K562 (cell line): ENCODE measurements at regions not wholly inside any gene's neighbourhood (a gene's known extent, or its start where the extent isn't known, plus 50 kb on each side); places are given as distances from the start of the nearest gene placed in this dataset.

Source experiments
- ATAC-seq: fragments of 200-7000 bp; cut with Tn5 transposase; 3 replicates; pipeline ENCODE4 v1.9.1; 2020; ENCODE audit warnings: moderate library complexity
- BruUV-seq: library from RNA; stranded (reverse); fragments of 400-500 nt; replicated peaks from 2 replicates; lab custom pipeline; 2021; lab: Mats Ljungman, UMichigan
- CTCF ChIA-PET: fragments of 300-600 bp; formaldehyde crosslinking; extraction: SDS; loops from one replicate; lab custom pipeline; 2021; ENCODE audit warnings: low intra/inter-chr PET ratio; lab: Yijun Ruan, JAX
- POLR2A ChIA-PET: fragments of 300-600, 350-650 bp; sonication (Branson Sonifier 250); formaldehyde crosslinking; extraction: SDS; loops from one replicate; lab custom pipeline; 2021; ENCODE audit warnings: antibody characterized with exemption, inconsistent platforms; lab: Yijun Ruan, JAX
- DNase-seq, 4 experiments: peaks; one replicate each; pipeline versions ENCODE4 v3.0.0 to v3.0.0-alpha.2; 2011 to 2018; ENCODE audit warnings: low spot score in 3 of 4, mixed read lengths in 3 of 4; ENCODE audit errors: extremely low read depth in 1 of 4
- FAIRE-seq: peaks from 2 replicates; lab custom pipeline; 2011; peaks lifted over from hg19 to GRCh38; lab: Jason Lieb, UNC
- H2AFZ ChIP-seq: 2 replicates; pipeline ENCODE4 v1.6.0; 2011; ENCODE audit warnings: low read depth, low read length, control low read depth, inconsistent platforms
- H3K27ac ChIP-seq: fragments of 200-600 bp; 3 replicates; pipeline ENCODE4 v1.8.0; 2011; ENCODE audit warnings: low read depth, mild to moderate bottlenecking, control low read depth, inconsistent platforms, low read length, moderate library complexity, mixed read lengths; ENCODE audit errors: extremely low read depth
- H3K27me3 ChIP-seq, 2 experiments: fragments of 300-600 bp in 1 of 2; 2 replicates in 1 of 2; 3 replicates in 1 of 2; pipeline versions ENCODE4 v1.6.0 to v1.8.0; 2011; ENCODE audit warnings: inconsistent platforms in 2 of 2, low read length in 2 of 2, mild to moderate bottlenecking in 1 of 2, mixed read lengths in 1 of 2, moderate library complexity in 1 of 2; ENCODE audit not compliant: control insufficient read depth in 2 of 2, insufficient read depth in 2 of 2
- H3K36me3 ChIP-seq: fragments of 300-600 bp; 3 replicates; pipeline ENCODE4 v1.8.0; 2011; ENCODE audit warnings: mild to moderate bottlenecking, low read length, inconsistent platforms; ENCODE audit not compliant: control insufficient read depth, insufficient read depth
- H3K4me1 ChIP-seq, 2 experiments: fragments of 200-600 bp in 1 of 2; replicated peaks in 1 of 2; 2 replicates in 1 of 2; 3 replicates in 1 of 2; pipeline versions ENCODE4 v1.5.1 to v1.8.0; 2011; ENCODE audit warnings: inconsistent platforms in 2 of 2, low read length in 2 of 2, mild to moderate bottlenecking in 1 of 2, mixed read lengths in 1 of 2, moderate library complexity in 1 of 2; ENCODE audit not compliant: control insufficient read depth in 2 of 2, insufficient read depth in 2 of 2
- H3K4me2 ChIP-seq: 2 replicates; pipeline ENCODE4 v1.6.1; 2011; ENCODE audit warnings: low read length, control low read depth, inconsistent platforms, mixed read lengths; ENCODE audit not compliant: insufficient read depth
- H3K4me3 ChIP-seq: fragments of 200-600 bp; sonication (generic), shearing (Covaris generic); 2 replicates; pipeline ENCODE4 v1.5.1; 2016; ENCODE audit warnings: control low read depth, inconsistent platforms
- H3K79me2 ChIP-seq: fragments of 200-600 bp; 3 replicates; pipeline ENCODE4 v1.8.0; 2011; ENCODE audit warnings: low read length, inconsistent platforms; ENCODE audit not compliant: control insufficient read depth, insufficient read depth
- H3K9ac ChIP-seq, 2 experiments: 2 replicates each; pipeline versions ENCODE4 v1.6.0 to v1.6.1; 2011; ENCODE audit warnings: low read depth in 2 of 2, low read length in 2 of 2, control low read depth in 1 of 2, inconsistent platforms in 1 of 2, mild to moderate bottlenecking in 1 of 2, mixed read lengths in 1 of 2; ENCODE audit not compliant: insufficient read depth in 1 of 2
- H3K9me1 ChIP-seq: one replicate; pipeline ENCODE4 v1.6.0; 2011; ENCODE audit warnings: inconsistent platforms, mild to moderate bottlenecking, low read length, moderate library complexity; ENCODE audit not compliant: control insufficient read depth, insufficient read depth
- H3K9me3 ChIP-seq: replicated peaks from 2 replicates; pipeline ENCODE4 v1.5.1; 2011; ENCODE audit warnings: low read depth, low read length, inconsistent platforms; ENCODE audit not compliant: control insufficient read depth, insufficient read depth
- H4K20me1 ChIP-seq: replicated peaks from 2 replicates; pipeline ENCODE4 v1.6.1; 2011; ENCODE audit warnings: low read length, inconsistent platforms, mixed read lengths; ENCODE audit not compliant: control insufficient read depth, insufficient read depth
- E2F3 ChIP-seq: fragments of 250-450 bp; sonication (Bioruptor Pico); IDR thresholded peaks from 2 replicates; pipeline ENCODE4 v1.4.0; 2020; ENCODE audit warnings: mild to moderate bottlenecking
- POLR2B ChIP-seq: fragments of 450-650 bp; IDR thresholded peaks from 2 replicates; pipeline ENCODE4 v1.6.1; 2018; ENCODE audit warnings: low read depth; ENCODE audit not compliant: partially characterized antibody
- ZNF316 ChIP-seq: fragments of 450-650 bp; IDR thresholded peaks from 2 replicates; pipeline ENCODE4 v1.6.1; 2016
- WGBS: fragments of 100-300 bp; shearing (Covaris generic); methylation state at CpG from one replicate; pipeline ENCODE4 v1.1.6; 2016; ENCODE audit warnings: low coverage, mixed read lengths; ENCODE audit not compliant: insufficient coverage; ENCODE audit errors: missing lambda C conversion rate; 5-methylcytosine and 5-hydroxymethylcytosine counted together
- in situ Hi-C: fragments of 300-500 bp; cut with MboI; formaldehyde crosslinking; loops from 4 replicates; pipeline ENCODE4 v1.15.0; 2018; ENCODE audit warnings: inconsistent platforms, mixed read lengths
- intact Hi-C: fragments of 100-400 bp; cut with micrococcal nuclease; formaldehyde crosslinking; loops from 2 replicates; pipeline ENCODE4 v1.14.2; 2022
- TF ChIP-seq, protein P1 (sequence below): sonication (generic); formaldehyde crosslinking; IDR thresholded peaks from 2 replicates; pipeline ENCODE4 v1.8.0; 2022; ENCODE audit warnings: mild to moderate bottlenecking, missing genetic modification reagents, borderline replicate concordance
- TF ChIP-seq, protein P2 (sequence below), 2 experiments: IDR thresholded peaks in 1 of 2; conservative IDR thresholded peaks in 1 of 2; 2 replicates each; pipeline ENCODE4 v1.6.1; 2016; ENCODE audit warnings: low read depth in 2 of 2, mild to moderate bottlenecking in 1 of 2, missing compliant biosample characterization in 1 of 2, missing genetic modification characterization in 1 of 2, moderate library complexity in 1 of 2

- FAIRE-seq (no peak), ATAC-seq (no peak), DNase-seq (no peak)
- Histone ChIP-seq H3K4me1 (peaks cover 7 to 11% of the 10 kb centered on the region in 2 experiments; a peak in 4 of 5 replicates), H4K20me1 (peaks cover 10% of the 10 kb centered on the region; the same call in 1 of the 2 replicates), H3K4me3 (no peak overlapping the region), H3K9ac (no peak overlapping the region), H3K36me3 (no peaks in the 10 kb centered on the region), H3K27me3 (peaks cover 16 to 76% of the 10 kb centered on the region in 2 experiments; a peak in 4 of 5 replicates), H3K4me2 (no peak overlapping the region), H3K9me1 (no peaks in the 10 kb centered on the region), H3K27ac (no peak overlapping the region), H3K9me3 (no peaks in the 10 kb centered on the region), H3K79me2 (no peaks in the 10 kb centered on the region), H2AFZ (no peak overlapping the region)
- CTCF ChIA-PET, result no interaction called here
- intact Hi-C loops (no loop called here), in situ Hi-C loops (loop anchor here (25.0 kb wide), 1 partner anchor 1039 kb away; no protein-coding TSS in a partner anchor)
- WGBS, result 2% methylated on average over 7 of the region's 7 CpGs
- no TSS peak for BruUV-seq
- TF ChIP-seq POLR2B (no peak), E2F3 (no peak), ZNF316 (no peak)
- TF ChIP-seq, protein P1, sequence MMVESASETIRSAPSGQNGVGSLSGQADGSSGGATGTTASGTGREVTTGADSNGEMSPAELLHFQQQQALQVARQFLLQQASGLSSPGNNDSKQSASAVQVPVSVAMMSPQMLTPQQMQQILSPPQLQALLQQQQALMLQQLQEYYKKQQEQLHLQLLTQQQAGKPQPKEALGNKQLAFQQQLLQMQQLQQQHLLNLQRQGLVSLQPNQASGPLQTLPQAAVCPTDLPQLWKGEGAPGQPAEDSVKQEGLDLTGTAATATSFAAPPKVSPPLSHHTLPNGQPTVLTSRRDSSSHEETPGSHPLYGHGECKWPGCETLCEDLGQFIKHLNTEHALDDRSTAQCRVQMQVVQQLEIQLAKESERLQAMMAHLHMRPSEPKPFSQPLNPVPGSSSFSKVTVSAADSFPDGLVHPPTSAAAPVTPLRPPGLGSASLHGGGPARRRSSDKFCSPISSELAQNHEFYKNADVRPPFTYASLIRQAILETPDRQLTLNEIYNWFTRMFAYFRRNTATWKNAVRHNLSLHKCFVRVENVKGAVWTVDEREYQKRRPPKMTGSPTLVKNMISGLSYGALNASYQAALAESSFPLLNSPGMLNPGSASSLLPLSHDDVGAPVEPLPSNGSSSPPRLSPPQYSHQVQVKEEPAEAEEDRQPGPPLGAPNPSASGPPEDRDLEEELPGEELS (CRISPR knock-in tag), result no peak
- TF ChIP-seq, protein P2, sequence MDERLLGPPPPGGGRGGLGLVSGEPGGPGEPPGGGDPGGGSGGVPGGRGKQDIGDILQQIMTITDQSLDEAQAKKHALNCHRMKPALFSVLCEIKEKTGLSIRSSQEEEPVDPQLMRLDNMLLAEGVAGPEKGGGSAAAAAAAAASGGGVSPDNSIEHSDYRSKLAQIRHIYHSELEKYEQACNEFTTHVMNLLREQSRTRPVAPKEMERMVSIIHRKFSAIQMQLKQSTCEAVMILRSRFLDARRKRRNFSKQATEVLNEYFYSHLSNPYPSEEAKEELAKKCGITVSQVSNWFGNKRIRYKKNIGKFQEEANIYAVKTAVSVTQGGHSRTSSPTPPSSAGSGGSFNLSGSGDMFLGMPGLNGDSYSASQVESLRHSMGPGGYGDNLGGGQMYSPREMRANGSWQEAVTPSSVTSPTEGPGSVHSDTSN (CRISPR knock-in tag; IDR thresholded peaks at IDR 0.05; ENCODE audit: low read depth), result no peak
- TF ChIP-seq, protein P2 (tag; conservative IDR thresholded peaks at IDR 0.05; ENCODE audit: low read depth), result 0 out of 2 replicates have a peak, but pooled peaks have one; percentile 26
- POLR2A ChIA-PET, result no interaction called here
Observed at GRCh38 chr10:30748152-30748973, 118.8 kb upstream of the LYZL2 start.
